ENCODE measurements at regions not wholly inside any gene's neighbourhood (a gene's known extent, or its start where the extent isn't known, plus 50 kb on each side); places are given as distances from the start of the nearest gene placed in this dataset.

- TF ChIP-seq BHLHE40 (IDR thresholded peaks at IDR 0.05; ENCODE audit: borderline replicate concordance) = no peak
- TF ChIP-seq SUZ12 (IDR thresholded peaks at IDR 0.05) = no peak
- no peak for TF ChIP-seq ARNT (IDR thresholded peaks at IDR 0.05)
- TF ChIP-seq SP1 (IDR thresholded peaks at IDR 0.05) = no peak
- no peak for TF ChIP-seq TARDBP (IDR thresholded peaks at IDR 0.05)
Observed at GRCh38 chr1:221204055-221204833, 325.0 kb downstream of the HLX start.

Measured in HEK293T (cell line).